RWPE1 (cell line): ENCODE measurements at regions not wholly inside any gene's neighbourhood (a gene's known extent, or its start where the extent isn't known, plus 50 kb on each side); places are given as distances from the start of the nearest gene placed in this dataset.

Experiments used
- CTCF ChIA-PET: fragments of 350-600 bp; sonication (Branson Sonifier 250); formaldehyde crosslinking; extraction: SDS; loops from one replicate; lab custom pipeline; 2021; lab: Yijun Ruan, JAX
- POLR2A ChIA-PET: fragments of 400-600 bp; formaldehyde crosslinking; extraction: SDS; loops from one replicate; lab custom pipeline; 2020; ENCODE audit warnings: antibody characterized with exemption; ENCODE audit not compliant: low non-redundant PET; lab: Yijun Ruan, JAX
- DNase-seq: peaks from one replicate; pipeline ENCODE4 v3.0.0; 2012; ENCODE audit warnings: low spot score
- H3K27ac ChIP-seq: fragments of 450-650 bp; 2 replicates; pipeline ENCODE4 v1.5.1; 2017
- TF ChIP-seq, protein P1 (sequence below): fragments of 450-650 bp; conservative IDR thresholded peaks from 2 replicates; pipeline ENCODE4 v1.5.1; 2017; ENCODE audit warnings: low read depth, mild to moderate bottlenecking

DNA sequence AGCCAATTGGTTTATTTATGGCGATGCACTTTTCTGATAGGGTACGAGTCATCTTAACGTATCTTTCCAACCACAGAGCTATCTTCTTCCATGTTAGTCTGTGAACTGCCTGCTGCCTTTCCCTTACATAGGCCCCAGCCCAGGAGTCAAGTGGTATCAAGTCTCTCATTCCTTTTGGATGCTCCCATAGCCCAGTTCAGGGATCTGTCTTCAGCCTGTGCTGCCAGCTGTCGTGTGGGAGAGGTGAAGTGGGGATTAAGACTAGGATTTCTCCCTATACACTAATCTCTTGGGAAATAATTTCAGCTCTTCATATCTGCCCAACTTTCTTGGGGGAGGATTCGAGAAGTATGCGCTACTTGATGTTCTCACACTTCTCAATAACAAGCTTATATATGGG, 475.7 kb downstream of the EBF1 start:
- POLR2A ChIA-PET, result no interaction called here
- CTCF ChIA-PET, result interaction anchor here (0.6 kb wide), 1 partner anchor 1571 kb away, joined by 3 read pairs; no protein-coding TSS in a partner anchor
- TF ChIP-seq, protein P1, sequence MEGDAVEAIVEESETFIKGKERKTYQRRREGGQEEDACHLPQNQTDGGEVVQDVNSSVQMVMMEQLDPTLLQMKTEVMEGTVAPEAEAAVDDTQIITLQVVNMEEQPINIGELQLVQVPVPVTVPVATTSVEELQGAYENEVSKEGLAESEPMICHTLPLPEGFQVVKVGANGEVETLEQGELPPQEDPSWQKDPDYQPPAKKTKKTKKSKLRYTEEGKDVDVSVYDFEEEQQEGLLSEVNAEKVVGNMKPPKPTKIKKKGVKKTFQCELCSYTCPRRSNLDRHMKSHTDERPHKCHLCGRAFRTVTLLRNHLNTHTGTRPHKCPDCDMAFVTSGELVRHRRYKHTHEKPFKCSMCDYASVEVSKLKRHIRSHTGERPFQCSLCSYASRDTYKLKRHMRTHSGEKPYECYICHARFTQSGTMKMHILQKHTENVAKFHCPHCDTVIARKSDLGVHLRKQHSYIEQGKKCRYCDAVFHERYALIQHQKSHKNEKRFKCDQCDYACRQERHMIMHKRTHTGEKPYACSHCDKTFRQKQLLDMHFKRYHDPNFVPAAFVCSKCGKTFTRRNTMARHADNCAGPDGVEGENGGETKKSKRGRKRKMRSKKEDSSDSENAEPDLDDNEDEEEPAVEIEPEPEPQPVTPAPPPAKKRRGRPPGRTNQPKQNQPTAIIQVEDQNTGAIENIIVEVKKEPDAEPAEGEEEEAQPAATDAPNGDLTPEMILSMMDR, result no peak
- DNase-seq, result no peak
- no peak overlapping the region for H3K27ac ChIP-seq

DNA sequence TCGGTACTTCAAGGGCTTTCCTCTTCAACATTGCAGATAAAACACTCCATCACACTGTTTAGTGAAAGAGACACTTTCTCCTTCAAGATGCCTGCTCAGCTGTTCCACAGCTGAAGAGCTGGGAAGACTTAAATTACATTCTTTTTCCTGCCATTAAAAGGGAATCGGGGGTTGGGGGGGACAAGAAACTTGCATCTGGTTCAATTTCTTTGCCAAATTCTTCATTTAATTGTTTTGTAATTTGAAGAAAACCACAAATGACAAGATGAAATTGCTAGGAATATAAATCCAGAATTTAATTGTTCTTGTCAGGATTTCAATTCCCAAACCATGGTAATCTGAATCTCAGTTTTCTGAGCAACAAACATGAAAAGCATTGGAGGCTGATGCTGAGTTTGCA, 478.3 kb downstream of the EBF1 start:
- no peak for DNase-seq
- POLR2A ChIA-PET, result no interaction called here
- TF ChIP-seq, protein P1, result no peak
- CTCF ChIA-PET, result no interaction called here
- no peak overlapping the region for H3K27ac ChIP-seq

DNA sequence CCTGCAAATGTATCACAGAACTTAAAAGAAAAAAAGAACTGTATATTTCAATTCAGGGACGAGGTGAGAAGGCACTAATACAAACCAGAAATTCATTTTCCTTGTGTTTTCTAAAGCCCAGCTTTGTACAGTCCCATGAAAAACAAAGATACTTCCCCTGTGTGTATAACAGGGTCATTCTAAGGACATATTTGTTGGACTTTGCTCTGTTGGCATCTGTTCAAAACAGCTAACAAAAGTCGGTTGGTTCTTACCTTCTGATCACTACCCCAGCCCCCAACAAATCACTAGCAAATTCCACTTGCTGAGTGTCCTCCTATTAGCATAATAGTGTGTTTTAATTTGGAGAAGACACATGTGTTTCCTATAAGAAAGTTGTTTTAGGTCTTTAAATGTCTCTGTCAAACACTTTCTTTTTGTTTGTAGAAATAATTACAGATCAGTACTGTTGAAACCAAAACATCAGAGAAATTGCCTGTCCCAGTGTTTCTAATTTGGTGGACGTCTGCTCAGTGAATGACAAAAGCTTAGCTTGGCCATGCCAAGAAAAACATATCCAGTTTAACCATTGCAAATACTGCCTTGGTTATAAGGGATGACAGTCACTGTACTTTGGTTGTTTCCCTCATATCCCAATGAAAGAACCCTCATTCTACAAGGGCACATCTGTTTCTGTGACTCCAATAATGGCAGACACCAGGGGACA, 480.5 kb downstream of the EBF1 start:
- ChIA-PET POLR2A (no interaction called here), CTCF (interaction anchor here (0.6 to 1.2 kb wide), 2 partner anchors 194 to 254 kb away, joined by 4 to 5 read pairs; no protein-coding TSS in a partner anchor)
- no peak for DNase-seq
- TF ChIP-seq, protein P1, result no peak
- no peak overlapping the region for H3K27ac ChIP-seq

DNA sequence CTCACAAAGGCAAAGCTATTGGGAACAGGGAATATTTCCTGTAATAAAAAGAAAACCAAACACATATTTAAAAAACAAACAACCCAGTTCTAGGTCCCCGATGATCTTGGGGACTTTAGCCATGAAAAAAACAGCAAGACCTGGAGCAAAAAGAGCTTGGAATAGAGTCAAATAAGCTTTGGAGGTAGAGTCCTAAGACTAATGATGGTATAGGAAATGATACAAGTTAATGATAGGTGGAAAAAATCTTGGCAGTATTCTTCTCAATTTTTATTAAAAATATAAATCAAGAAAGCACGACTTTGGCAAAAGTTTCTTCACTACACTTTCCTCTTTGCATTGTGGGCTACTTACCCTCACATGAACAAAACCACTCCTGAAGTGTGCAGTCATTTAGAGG, 481.5 kb downstream of the EBF1 start:
- TF ChIP-seq, protein P1, result no peak
- no peak for DNase-seq
- ChIA-PET CTCF (interaction anchor here (1.2 kb wide), 1 partner anchor 255 kb away, joined by 4 read pairs; no protein-coding TSS in a partner anchor), POLR2A (no interaction called here)
- no peak overlapping the region for H3K27ac ChIP-seq

DNA sequence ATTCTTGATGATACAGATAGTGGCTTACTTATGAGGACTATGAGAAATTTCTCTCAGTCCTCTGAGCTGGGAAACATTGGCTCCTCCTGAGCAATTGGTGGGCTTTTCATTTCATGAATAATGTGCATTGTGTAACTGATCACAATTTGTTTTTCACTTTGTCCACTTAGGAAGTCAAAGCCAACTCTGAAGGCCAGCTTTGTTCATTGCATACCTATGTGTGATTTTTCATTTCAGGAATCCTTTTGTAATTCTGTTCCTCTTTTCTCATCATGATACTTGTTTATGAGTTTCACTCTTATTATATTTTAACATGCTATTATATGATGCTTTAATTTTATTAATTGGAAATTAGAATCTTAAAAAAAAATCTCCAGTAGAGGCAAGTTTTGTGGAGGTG, 483.0 kb downstream of the EBF1 start:
- POLR2A ChIA-PET, result no interaction called here
- CTCF ChIA-PET, result interaction anchor here (0.7 kb wide), 2 partner anchors 154 to 725 kb away, joined by 3 read pairs; no protein-coding TSS in a partner anchor
- no peak for DNase-seq
- TF ChIP-seq, protein P1, result no peak
- no peak overlapping the region for H3K27ac ChIP-seq

DNA sequence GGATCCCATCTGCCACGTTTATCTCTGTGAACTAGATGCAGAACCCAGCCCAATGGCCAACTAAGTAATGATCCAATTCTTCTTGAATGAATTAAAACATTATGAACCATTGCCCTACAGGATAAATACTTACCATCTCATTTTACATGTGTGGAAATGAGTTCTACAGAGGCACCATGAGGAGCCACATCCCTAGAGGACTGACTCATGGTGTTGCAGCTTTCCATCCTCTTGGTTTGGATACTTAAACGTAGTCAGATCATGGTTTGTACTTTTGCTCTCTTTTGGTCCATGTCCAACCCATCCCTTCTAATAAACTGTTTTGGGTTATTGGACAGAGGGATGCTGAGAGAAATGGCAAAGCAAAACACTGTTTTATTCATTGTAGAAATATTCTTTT, 484.8 kb downstream of the EBF1 start:
- TF ChIP-seq, protein P1, result no peak
- POLR2A ChIA-PET, result no interaction called here
- CTCF ChIA-PET, result no interaction called here
- no peak overlapping the region for H3K27ac ChIP-seq
- DNase-seq, result no peak
